H9 (cell line): ENCODE measurements at regions not wholly inside any gene's neighbourhood (a gene's known extent, or its start where the extent isn't known, plus 50 kb on each side); places are given as distances from the start of the nearest gene placed in this dataset.

Experiments
- DNase-seq: peaks from one replicate; pipeline ENCODE4 v3.0.0-alpha.2; 2017
- H2AFZ ChIP-seq: one replicate; pipeline ENCODE4 v1.6.1; 2013; ENCODE audit warnings: mild to moderate bottlenecking, low read length, control low read depth, moderate library complexity
- H2AK5ac ChIP-seq: 2 replicates; pipeline ENCODE4 v1.6.1; 2013; ENCODE audit warnings: low read length, control low read depth, mixed read lengths; ENCODE audit not compliant: insufficient read length
- H2BK120ac ChIP-seq: one replicate; pipeline ENCODE4 v1.6.1; 2013; ENCODE audit warnings: low read depth, mild to moderate bottlenecking, low read length, control low read depth, inconsistent platforms; ENCODE audit not compliant: poor library complexity, severe bottlenecking
- H2BK12ac ChIP-seq: 2 replicates; pipeline ENCODE4 v1.6.1; 2013; ENCODE audit warnings: low read length, control low read depth, mixed read lengths, low read depth; ENCODE audit not compliant: insufficient read length
- H2BK15ac ChIP-seq: 2 replicates; pipeline ENCODE4 v1.6.1; 2013; ENCODE audit warnings: low read depth, low read length, control low read depth
- H2BK20ac ChIP-seq: one replicate; pipeline ENCODE4 v1.6.1; 2013; ENCODE audit warnings: low read depth, mild to moderate bottlenecking, low read length, control low read depth, inconsistent platforms; ENCODE audit not compliant: poor library complexity, severe bottlenecking
- H2BK5ac ChIP-seq: 2 replicates; pipeline ENCODE4 v1.6.1; 2013; ENCODE audit warnings: low read length, control low read depth, mixed read lengths; ENCODE audit not compliant: insufficient read length
- H3K14ac ChIP-seq: 2 replicates; pipeline ENCODE4 v1.6.1; 2013; ENCODE audit warnings: low read length, control low read depth; ENCODE audit not compliant: insufficient read depth
- H3K18ac ChIP-seq: 2 replicates; pipeline ENCODE4 v1.6.1; 2013; ENCODE audit warnings: low read depth, mild to moderate bottlenecking, mixed read lengths, low read length, control low read depth; ENCODE audit not compliant: insufficient read length
- H3K23ac ChIP-seq: 2 replicates; pipeline ENCODE4 v1.6.1; 2013; ENCODE audit warnings: low read length, control low read depth, mixed read lengths, low read depth; ENCODE audit not compliant: insufficient read length
- H3K23me2 ChIP-seq: 2 replicates; pipeline ENCODE4 v1.6.1; 2013; ENCODE audit warnings: low read depth, mild to moderate bottlenecking, mixed read lengths, low read length, control low read depth; ENCODE audit not compliant: insufficient read length, poor library complexity, severe bottlenecking
- H3K27ac ChIP-seq: 2 replicates; pipeline ENCODE4 v1.5.1; 2013; ENCODE audit warnings: low read length, control low read depth, mixed read lengths, low read depth; ENCODE audit not compliant: insufficient read length
- H3K27me3 ChIP-seq: 2 replicates; pipeline ENCODE4 v1.6.1; 2013; ENCODE audit warnings: low read length, control low read depth, inconsistent platforms; ENCODE audit not compliant: insufficient read depth
- H3K4ac ChIP-seq: 2 replicates; pipeline ENCODE4 v1.6.1; 2013; ENCODE audit warnings: low read depth, mild to moderate bottlenecking, control low read depth, inconsistent platforms, low read length, moderate library complexity
- H3K4me1 ChIP-seq: 2 replicates; pipeline ENCODE4 v1.6.1; 2013; ENCODE audit warnings: low read length, control low read depth, inconsistent platforms; ENCODE audit not compliant: insufficient read depth
- H3K4me2 ChIP-seq: 2 replicates; pipeline ENCODE4 v1.6.1; 2013; ENCODE audit warnings: low read length, control low read depth, mixed read lengths; ENCODE audit not compliant: insufficient read length, insufficient read depth
- H3K56ac ChIP-seq: 2 replicates; pipeline ENCODE4 v1.6.1; 2013; ENCODE audit warnings: low read depth, mild to moderate bottlenecking, mixed read lengths, low read length, control low read depth; ENCODE audit not compliant: insufficient read length
- H3K79me1 ChIP-seq: 2 replicates; pipeline ENCODE4 v1.6.1; 2013; ENCODE audit warnings: low read depth, mild to moderate bottlenecking, moderate library complexity, low read length, control low read depth, inconsistent platforms; ENCODE audit not compliant: insufficient read depth, poor library complexity, severe bottlenecking
- H3K79me2 ChIP-seq: 2 replicates; pipeline ENCODE4 v1.6.1; 2013; ENCODE audit warnings: low read length, control low read depth, inconsistent platforms; ENCODE audit not compliant: insufficient read depth
- H3K9ac ChIP-seq: 2 replicates; pipeline ENCODE4 v1.6.1; 2013; ENCODE audit warnings: low read length, control low read depth, mixed read lengths; ENCODE audit not compliant: insufficient read length; ENCODE audit errors: extremely low read depth
- H3K9me3 ChIP-seq: one replicate; pipeline ENCODE4 v1.6.1; 2013; ENCODE audit warnings: low read depth, low read length, inconsistent platforms; ENCODE audit not compliant: control insufficient read depth
- H3T11ph ChIP-seq: one replicate; pipeline ENCODE4 v1.6.1; 2013; ENCODE audit warnings: mild to moderate bottlenecking, low read length, control low read depth, inconsistent platforms
- H4K20me1 ChIP-seq: one replicate; pipeline ENCODE4 v1.6.1; 2013; ENCODE audit not compliant: control insufficient read depth, insufficient read length, insufficient read depth
- H4K5ac ChIP-seq: 2 replicates; pipeline ENCODE4 v1.6.1; 2013; ENCODE audit warnings: low read depth, mild to moderate bottlenecking, mixed read lengths, low read length, control low read depth; ENCODE audit not compliant: insufficient read length
- H4K8ac ChIP-seq: replicated peaks from 2 replicates; pipeline ENCODE4 v1.6.1; 2013; ENCODE audit warnings: low read length, control low read depth, mixed read lengths, low read depth; ENCODE audit not compliant: insufficient read length
- H4K91ac ChIP-seq: 2 replicates; pipeline ENCODE4 v1.6.1; 2013; ENCODE audit warnings: low read depth, mild to moderate bottlenecking, moderate library complexity, mixed read lengths, low read length, control low read depth; ENCODE audit not compliant: insufficient read length
- H3K27ac Mint-ChIP-seq, 3 experiments: 2 replicates in 2 of 3; 3 replicates in 1 of 3; pipeline ENCODE4 v1.8.0; 2020 to 2021; ENCODE audit warnings: mixed read lengths in 3 of 3, mild to moderate bottlenecking in 1 of 3, moderate library complexity in 1 of 3
- H3K27me3 Mint-ChIP-seq: 2 replicates; pipeline ENCODE4 v1.8.0; 2021; ENCODE audit warnings: low read depth, mild to moderate bottlenecking, moderate library complexity, mixed read lengths
- H3K36me3 Mint-ChIP-seq, 3 experiments: 2 replicates in 2 of 3; 3 replicates in 1 of 3; pipeline ENCODE4 v1.8.0; 2020 to 2021; ENCODE audit warnings: low read depth in 3 of 3, mixed read lengths in 3 of 3; ENCODE audit not compliant: insufficient read depth in 1 of 3
- H3K4me1 Mint-ChIP-seq, 2 experiments: 2 replicates each; pipeline ENCODE4 v1.8.0; 2020; ENCODE audit warnings: mixed read lengths in 2 of 2
- H3K4me3 Mint-ChIP-seq, 2 experiments: 2 replicates in 1 of 2; 3 replicates in 1 of 2; pipeline ENCODE4 v1.8.0; 2020 to 2021; ENCODE audit warnings: mild to moderate bottlenecking in 2 of 2, mixed read lengths in 2 of 2, moderate library complexity in 1 of 2
- H3K9me3 Mint-ChIP-seq, 2 experiments: 2 replicates in 1 of 2; 3 replicates in 1 of 2; pipeline ENCODE4 v1.8.0; 2020; ENCODE audit warnings: mild to moderate bottlenecking in 2 of 2, mixed read lengths in 2 of 2, moderate library complexity in 1 of 2
- WGBS: extraction: QIAGEN DNeasy Blood & Tissue Kit; methylation state at CpG from one replicate; pipeline ENCODE4 v1.1.7; 2013; ENCODE audit warnings: missing lambda C conversion rate, low lambda C conversion rate, mixed read lengths; ENCODE audit not compliant: insufficient read length; ENCODE audit errors: extremely low coverage; 5-methylcytosine and 5-hydroxymethylcytosine counted together
- TF ChIP-seq, protein P1 (sequence below): fragments of 200-600 bp; sonication (generic); conservative IDR thresholded peaks from 3 replicates; pipeline ENCODE4 v1.8.0; 2021; ENCODE audit warnings: antibody characterized with exemption, mild to moderate bottlenecking

DNA sequence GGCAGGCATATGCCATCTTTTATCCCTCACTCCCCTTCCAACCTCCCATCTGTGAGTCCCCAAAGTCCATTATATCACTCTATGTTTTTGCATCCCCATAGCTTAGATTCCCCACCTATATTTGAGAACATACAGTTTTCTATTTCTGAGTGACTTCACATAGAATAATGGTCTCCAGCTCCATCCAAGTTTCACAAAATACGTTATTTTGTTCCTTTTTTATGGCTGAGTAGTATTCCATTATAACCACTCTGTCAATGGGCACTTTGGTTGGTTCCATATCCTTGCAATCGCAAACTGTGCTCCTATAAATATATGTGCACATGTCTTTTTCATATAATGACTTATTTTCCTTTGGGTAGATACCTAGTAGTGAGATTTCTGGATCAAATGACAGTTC, 178.6 kb downstream of the GAS1 start:
- Histone ChIP-seq H3K27me3 (no peaks in the 10 kb centered on the region), H4K5ac (no peak overlapping the region), H3K23ac (no peak overlapping the region), H3K9ac (no peak overlapping the region), H2AFZ (no peak overlapping the region), H3K56ac (no peak overlapping the region), H3T11ph (no peak overlapping the region), H3K4me1 (no peaks in the 10 kb centered on the region; the same call in 1 of the 2 replicates), H2BK15ac (no peak overlapping the region), H3K79me1 (no peaks in the 10 kb centered on the region), H2BK20ac (no peak overlapping the region), H3K79me2 (no peaks in the 10 kb centered on the region), H2BK5ac (no peak overlapping the region), H3K18ac (no peak overlapping the region), H3K9me3 (no peaks in the 10 kb centered on the region), H3K4me2 (no peak overlapping the region), H3K23me2 (no peaks in the 10 kb centered on the region), H4K8ac (no peak overlapping the region), H2BK12ac (no peak overlapping the region), H3K27ac (no peak overlapping the region), H3K14ac (no peak overlapping the region), H2AK5ac (no peak overlapping the region), H2BK120ac (no peak overlapping the region), H3K4ac (no peak overlapping the region), H4K20me1 (no peaks in the 10 kb centered on the region), H4K91ac (no peak overlapping the region)
- H3K9me3 Mint-ChIP-seq = no peaks in the 10 kb centered on the region; a peak in 1 of 5 replicates
- peaks cover 5 to 8% of the 10 kb centered on the region in 2 experiments for H3K4me1 Mint-ChIP-seq
- H3K36me3 Mint-ChIP-seq = no peaks in the 10 kb centered on the region
- no peak overlapping the region for H3K27ac Mint-ChIP-seq
- H3K27me3 Mint-ChIP-seq = peaks cover 5% of the 10 kb centered on the region
- no CpG with 5 or more reads among the region's 2 CpGs for WGBS
- H3K4me3 Mint-ChIP-seq = no peak overlapping the region
- no peak for DNase-seq
- TF ChIP-seq, protein P1, sequence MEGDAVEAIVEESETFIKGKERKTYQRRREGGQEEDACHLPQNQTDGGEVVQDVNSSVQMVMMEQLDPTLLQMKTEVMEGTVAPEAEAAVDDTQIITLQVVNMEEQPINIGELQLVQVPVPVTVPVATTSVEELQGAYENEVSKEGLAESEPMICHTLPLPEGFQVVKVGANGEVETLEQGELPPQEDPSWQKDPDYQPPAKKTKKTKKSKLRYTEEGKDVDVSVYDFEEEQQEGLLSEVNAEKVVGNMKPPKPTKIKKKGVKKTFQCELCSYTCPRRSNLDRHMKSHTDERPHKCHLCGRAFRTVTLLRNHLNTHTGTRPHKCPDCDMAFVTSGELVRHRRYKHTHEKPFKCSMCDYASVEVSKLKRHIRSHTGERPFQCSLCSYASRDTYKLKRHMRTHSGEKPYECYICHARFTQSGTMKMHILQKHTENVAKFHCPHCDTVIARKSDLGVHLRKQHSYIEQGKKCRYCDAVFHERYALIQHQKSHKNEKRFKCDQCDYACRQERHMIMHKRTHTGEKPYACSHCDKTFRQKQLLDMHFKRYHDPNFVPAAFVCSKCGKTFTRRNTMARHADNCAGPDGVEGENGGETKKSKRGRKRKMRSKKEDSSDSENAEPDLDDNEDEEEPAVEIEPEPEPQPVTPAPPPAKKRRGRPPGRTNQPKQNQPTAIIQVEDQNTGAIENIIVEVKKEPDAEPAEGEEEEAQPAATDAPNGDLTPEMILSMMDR = no peak
